ENCODE measurements at regions not wholly inside any gene's neighbourhood (a gene's known extent, or its start where the extent isn't known, plus 50 kb on each side); places are given as distances from the start of the nearest gene placed in this dataset.
"Not testable (repeated sequence)": the region's sequence is repeated elsewhere in the genome, so short reads cannot be mapped to it uniquely, and the experiment has no call there.

DNA sequence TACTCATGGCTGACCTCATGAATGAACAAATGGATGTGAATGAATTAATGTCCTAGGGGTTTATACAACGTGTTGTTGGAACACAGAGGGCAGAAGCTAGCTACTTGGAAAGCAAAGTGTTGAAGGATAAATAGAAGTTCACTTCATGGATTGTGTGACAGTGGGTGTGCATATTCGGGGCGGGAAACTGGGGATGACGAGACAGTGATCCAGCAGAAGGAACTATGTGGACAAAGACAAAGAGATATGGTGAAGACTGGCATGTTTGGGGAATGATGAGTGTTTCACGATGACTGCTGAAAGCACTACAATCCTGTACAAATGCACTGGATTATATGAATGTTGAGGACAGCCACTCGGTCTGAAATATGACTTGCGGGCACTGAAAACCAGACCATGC, 250.5 kb upstream of the C16orf82 start:
- DNase-seq, result no peak

DNA sequence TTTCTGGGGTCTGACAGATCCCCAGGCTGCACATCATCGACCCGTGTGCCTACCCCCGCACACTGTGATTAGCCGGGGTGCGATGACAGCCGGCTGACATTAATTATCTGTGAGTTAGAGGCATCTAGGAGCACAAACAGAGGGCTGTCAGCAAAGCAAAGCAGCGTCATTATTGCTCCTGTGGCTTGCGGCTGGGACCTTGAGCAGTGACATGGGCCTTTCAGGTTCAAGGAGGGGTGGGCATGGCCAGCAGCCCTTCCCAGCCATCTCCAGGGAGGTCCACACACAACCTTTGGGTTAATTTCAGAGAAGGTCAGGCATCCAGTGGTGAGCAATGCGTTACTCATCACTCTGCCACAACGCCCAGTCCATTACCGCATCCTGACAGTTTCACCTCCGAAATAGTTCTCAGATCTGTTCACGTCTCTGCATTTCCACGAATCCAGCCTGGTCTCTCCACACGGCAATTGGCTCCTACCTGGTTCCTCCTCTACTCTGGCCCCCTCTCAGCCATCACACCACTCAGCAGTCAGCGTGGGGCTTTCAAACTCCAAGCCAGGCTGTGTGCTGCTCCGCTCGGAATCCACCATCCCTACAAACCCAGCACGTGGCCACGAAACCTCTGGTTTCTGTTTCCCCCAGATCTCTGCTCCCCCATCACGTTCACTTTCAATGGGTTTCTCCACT, 249.7 kb upstream of the C16orf82 start:
- DNase-seq, result no peak

DNA sequence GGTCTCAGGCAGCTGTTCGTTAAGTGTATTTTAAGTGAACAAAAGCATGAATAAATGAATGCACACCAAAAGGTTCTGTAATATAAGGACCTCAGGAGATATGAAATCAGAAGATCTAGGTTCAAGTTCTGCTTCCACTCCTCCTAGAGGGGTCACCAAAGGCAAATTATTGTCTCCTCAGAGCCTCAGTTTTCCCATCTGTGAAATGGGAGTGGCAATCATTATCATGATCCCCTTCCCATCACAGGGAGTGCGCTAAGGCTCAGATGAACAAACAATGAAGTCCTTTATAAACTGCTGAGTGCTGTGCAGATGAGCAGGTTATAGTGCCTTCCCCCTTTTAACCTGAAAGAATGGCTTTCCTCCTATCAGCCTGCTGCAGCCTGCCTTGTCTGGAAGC, 248.3 kb upstream of the C16orf82 start:
- DNase-seq, result no peak

DNA sequence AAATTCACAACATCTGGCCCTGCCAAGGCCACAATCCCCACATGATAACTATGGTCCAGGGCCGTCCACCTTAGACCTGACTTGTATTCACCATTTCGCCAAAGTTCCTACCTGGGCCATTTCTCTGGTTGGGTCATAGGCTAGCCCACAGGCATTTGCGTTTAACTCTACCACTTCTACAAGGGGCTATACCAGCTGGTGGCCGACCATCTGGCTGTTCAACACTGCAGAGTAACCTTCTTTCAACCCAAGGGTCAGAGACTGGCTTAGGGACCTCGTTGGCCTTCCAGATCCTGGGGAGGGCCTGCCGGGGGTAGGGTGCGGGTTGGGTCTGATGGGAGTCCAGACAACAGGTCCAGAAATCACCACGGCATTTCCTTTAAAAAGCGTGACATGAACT, 242.3 kb upstream of the C16orf82 start:
- DNase-seq, result no peak

DNA sequence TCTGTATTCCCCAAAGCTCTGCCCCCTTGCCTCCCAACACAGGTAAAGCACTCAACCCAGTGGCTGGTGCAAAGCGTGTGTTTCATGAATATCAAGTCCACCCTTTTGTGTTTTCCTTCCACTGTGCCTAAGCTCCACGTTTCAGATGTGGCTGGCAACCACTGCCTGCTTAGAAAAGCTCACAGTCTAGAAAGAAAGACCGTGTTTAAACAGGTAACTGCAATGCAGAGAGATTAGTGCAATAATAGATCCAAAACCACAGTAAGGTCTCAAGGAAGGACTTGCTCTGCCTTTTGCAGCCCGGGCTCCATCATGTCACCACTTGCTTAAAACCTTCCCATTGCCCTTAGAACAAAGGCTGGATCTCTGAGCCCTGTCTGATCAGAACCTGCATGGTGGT, 240.2 kb upstream of the C16orf82 start:
- no peak for DNase-seq

DNA sequence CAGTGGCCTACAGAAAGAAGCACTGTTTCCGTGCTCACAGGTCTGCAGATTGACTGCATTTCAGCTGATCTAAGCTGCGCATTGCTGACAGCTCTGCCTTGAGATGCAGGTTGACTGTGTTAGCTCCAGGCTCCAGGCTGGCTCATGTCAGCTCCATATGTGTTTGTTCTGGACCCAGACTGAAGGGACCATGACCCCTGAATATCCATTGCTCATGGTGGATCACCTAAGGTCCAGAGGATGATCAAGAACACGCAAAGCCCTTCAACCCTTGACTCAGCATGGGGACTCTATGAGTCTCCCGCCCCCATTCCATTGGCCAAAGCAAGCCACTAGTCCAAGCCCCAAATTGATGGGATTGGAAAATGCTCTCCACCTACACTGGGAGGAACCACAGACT, 239.3 kb upstream of the C16orf82 start:
- DNase-seq, result no peak

DNA sequence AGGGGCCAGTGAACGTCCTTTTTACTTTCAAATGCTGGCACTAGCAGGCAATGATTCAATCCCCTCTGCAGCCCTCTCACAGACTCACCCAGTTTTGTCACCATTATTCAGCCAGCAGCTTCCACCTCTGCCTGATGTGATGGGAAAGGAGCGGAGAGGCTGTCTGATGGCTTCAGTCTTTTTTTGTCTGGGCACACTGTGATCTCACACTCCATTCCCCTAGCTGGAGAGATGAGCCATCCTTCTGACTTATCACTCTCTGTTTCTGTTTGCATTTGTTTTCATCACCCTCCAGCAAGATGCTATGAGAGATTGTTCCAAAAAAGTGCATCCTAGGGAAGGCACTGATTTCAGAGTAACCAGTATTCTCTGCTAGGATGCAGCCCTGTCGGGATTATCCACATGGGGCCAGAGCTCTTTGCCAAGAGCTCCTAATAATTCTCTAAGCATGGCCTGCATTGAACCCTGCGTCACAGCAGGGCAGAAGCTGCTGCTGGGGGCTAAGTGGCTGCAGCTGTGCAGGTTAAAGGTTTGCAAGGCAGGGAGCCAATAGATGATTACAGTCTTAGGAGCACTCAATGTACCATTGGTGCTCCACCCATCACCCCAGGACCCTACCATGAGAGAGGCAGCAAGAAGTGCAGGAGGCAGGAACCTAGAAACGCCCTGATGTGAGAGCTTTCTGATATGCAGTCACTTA, 236.1 kb upstream of the C16orf82 start:
- peak; percentile 13 for DNase-seq

DNA sequence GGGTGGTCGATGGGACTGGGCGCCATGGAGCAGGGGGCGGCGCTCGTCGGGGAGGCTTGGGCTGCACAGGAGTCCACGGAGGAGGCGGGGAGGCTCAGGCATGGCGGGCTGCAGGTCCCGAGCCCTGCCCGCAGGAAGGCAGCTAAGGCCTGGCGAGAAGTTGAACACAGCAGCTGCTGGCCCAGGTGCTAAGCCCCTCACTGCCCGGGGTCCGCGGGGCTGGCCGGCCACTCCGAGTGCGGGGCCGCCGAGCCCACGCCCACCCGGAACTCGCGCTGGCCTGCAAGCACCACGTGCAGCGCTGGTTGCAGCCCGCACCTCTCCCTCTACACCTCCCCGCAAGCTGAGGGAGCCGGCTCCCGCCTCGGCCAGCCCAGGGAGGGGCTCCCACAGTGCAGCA, 230.6 kb upstream of the C16orf82 start:
- not testable (repeated sequence) for DNase-seq

DNA sequence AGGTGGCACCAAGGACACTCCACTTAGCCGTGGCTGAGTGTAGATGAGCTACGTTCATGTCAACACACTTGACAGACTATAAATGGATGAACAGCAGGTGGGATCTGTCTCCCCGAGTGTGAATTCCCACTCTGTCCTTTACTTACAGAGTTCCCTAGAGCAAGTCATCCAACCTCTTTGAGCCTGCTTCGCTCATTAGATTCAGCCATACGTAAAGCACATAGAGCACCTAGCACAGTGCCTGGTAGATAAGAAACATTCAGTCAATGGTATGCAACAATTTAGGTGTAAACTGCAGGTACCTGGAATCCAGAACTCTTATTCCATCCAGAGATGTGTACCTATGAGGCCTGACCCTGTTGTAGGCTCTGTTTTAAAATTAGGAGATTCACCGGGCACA, 227.8 kb upstream of the C16orf82 start:
- DNase-seq, result no peak

DNA sequence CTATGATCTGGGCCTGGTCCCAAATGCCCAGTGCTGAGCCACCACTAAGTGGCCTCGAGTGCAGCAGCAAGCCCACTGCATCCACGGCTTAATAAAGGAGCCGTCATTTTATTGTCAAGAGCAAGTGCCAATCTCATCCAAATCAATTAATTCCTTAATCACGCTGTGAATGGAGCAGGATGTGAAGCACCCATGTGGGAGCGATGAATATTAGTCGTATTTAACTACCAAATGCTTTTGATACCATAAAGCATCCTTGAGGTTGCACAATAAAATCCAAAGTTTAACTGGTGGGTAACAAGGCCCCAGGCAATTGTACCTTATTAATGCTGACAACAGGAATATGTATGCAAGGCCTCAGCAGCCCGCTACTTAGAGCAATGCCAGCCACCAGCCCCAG, 226.0 kb upstream of the C16orf82 start:
- no peak for DNase-seq

DNA sequence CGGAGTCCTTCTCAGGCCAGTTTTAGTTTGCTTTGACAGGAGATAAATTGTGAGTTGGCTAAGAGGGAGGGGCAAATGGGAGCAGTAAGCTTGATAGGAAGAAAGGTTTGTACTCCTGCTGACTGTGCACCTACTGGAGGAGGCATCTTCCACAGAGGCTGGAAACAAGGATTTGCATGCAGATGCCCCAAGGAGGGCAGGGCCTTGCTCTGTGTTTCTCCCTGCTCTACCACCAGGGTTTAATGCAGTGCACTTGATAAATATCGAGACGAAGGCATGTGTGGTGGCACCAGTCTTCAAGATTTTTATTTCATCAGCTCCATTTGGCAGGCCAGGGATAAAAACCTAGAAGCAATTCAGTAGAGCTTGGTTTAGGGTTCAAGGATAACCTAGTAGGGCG, 210.5 kb upstream of the C16orf82 start:
- DNase-seq, result no peak

DNA sequence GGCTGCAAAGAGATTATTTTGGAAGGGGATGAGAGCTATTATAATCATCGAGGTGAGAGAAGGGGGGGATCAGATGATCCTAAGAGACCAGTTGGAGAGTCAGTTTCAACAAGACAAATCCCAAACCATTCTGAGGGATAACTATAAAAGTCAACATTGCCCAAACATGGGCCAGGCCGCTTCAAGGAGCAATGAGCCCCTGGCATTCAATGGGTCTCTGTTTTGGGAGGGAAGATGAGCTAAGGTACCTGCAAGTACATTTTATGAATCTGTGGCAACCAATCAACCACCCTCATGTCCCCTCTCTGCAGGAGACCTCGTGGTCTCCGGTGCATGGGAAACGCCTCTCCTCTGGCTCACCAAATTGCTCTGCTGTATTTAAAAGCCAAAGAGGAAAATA, 209.9 kb upstream of the C16orf82 start:
- DNase-seq, result no peak

DNA sequence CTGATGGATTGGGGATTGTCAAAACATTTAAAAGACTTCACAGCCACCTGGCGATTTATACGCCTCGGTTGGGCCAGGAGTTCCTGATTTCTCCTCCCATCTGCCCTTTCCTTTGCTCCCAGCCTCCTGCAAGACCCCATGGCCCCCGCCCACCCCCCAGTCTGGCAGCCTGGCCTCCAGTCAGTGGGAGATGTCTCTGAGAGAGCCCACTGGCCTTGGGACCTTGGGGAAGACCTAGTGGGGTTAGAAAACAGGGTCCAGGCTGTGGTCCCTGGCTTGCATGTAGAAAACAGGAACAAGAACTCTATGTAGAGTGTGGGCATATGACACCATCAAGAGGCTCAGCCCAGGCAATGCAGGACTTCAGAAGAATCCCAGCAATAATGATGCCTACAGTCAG, 209.4 kb upstream of the C16orf82 start:
- DNase-seq, result no peak

DNA sequence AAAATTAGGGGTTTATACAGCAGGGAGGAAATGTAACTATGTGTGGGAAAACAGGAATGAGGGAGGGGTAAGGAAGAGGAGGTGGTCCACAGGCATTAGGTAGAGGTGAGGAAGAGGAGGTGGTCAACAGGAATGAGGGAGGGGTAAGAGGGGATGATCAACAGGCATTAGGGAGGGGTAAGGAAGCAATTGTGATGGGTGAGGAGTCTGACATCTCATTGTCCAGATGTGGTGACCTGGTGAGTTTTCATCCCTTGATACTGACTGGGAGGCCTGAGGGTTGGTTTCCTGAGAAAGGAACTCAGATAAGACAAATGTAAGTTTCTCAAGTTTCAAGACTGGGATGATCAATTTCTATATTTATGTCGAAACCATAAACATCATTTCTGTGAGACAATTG, 206.2 kb upstream of the C16orf82 start:
- no peak for DNase-seq

DNA sequence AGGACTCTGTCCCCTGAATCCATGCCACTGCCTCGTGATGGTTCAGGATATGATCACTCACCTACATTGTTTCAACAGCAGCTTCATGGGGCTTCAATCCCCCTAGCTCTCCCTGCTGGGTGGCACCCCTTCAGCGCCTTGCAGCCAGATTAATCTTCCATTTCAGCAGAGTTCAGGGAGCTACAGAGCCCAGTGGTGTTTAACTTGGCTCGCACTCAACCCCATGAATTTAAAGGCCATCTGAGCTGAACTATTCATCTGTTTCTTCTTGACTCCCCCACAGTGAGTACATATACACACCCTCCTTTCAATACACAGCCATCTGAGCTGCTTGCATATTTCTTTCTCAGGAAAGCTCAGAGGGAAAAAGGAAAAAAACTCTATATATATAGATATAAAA, 202.8 kb upstream of the C16orf82 start:
- no peak for DNase-seq

DNA sequence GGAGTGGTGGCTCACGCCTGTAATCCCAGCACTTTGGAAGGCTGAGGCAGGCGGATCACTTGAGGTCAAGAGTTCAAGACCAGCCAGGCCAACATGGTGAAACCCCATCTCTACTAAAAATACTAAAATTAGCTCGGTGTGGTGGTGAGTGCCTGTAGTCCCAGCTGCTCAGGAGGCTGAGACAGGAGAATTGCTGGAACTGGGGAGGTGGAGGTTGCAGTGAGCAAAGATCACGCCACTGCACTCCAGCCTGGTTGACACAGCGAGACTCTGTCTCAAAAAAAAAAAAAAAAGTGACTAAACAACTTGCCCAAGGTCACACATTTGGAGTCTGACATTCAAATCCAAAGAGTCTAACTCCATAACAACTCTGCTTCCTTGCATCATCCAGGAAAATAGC, 192.4 kb upstream of the C16orf82 start:
- not testable (repeated sequence) for DNase-seq

DNA sequence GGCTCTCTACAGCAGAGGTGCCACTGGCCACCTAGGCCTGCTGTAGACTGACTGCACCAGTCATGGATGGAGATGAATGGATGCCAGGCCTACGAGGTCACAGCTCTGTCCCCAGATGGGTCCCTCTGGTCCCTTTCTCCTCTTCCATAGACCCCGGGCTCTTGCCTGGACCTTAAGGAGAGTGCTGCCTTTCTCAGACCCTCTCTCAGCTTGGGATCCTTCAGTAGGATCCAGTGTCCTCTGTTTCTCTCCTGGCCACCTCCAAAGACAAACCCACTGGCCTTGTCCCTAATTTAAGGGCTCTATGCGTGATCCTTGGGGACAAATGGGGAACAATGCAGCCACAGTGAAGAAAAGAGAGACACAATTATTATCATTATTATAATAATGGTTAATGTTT, 189.3 kb upstream of the C16orf82 start:
- no peak for DNase-seq

DNA sequence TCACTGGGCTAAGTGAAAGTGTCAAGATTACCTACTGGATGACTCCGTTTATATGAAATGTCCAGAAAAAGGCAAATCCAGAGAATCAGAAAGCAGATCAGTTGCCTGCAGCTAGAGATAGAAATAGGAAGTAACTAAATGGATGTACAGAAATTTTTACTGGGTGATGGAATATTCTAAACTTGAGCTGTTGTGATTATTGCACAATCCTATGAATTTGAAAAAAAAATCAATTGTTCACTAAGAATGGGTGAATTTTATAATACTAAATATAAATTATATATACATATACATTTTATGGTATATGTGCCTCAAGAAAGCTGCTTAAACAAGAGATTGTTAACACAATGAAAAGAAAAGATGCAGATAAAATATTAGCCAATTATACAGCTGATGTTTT, 181.1 kb upstream of the C16orf82 start:
- no peak for DNase-seq

DNA sequence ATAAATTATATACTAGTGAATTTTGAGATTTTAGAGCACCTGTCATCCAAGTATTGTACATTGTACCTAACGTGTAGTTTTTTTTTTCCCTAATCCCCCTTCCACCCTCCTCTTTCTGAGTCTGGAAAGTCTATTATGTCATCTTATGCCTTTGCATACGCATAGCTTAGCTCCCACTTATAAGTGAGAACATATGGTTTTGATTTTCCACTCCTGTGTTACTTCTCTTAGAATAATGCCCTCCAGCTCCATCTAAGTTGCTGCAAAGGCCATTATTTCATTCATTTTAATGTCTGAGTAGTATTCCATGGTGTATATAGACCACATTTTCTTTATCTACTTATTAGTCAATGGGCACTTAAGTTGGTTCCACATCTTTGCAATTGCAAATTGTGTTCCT, 177.0 kb upstream of the C16orf82 start:
- DNase-seq, result no peak

DNA sequence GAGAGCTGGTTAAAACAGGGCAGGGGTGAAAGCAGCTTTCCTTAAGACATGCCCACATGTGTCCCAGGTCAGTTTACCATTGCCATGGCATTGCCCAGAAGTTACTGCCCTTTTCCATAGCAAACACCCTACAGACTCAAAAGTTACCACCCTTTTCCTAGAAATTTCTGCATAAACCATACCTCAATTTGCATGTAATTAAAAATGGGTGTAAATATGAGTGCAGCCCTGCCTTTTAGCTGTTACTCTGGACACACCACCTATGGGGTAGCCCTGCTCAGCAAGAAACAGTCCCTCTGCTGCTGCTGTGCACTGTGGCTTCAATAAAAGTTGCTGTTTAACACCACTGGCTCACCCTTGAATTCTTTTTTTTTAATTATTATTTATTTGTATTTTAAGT, 168.5 kb upstream of the C16orf82 start:
- no peak for DNase-seq

DNA sequence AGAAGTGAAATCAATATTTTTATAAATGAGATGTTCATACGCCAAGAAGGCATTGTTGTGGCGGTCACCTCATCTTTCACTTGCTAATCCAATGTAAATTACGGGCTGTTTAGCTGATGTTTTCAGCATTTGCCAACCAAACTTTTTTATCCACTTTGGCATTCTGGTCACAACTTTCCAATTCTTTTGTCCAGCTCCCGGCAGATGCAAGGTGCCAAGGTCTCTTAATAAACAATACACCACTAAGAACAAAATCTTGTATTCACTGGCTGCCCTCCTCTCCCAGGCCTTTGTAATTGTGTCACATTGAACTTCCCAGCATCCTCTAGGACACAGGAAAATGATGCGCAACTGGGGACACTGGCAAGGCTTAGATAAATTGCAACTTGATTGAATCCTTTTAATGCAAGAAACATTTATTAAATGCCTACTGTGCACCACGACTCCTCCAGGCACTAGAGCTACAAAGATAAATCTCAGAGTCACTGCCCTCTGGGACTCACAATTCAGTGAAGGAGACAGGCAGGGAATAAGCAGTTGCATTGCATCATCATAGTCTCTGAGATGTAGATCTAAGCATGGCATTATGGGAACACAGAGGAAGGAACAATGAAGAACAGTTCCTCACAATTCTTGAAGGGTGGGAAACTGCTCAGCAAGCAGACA, 165.4 kb upstream of the C16orf82 start:
- no peak for DNase-seq

DNA sequence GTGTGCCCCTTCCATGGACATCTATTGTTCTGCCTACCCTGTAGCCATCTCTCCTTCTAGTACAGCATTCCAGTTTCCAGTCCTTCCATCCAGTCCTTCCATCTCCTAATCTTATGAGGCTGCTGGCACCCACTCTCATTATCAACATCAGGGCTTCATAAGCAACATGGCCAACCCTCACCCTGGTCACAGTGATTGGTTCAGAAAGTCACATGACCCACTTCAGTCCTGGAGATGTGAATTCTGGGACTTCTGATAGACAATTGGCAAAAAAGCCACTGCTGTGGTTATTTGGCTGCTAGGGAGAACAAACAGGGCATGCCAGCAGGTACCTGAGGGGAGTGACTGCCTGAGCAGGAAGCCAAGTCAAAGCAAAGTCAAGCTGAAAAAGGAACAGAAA, 164.7 kb upstream of the C16orf82 start:
- no peak for DNase-seq

DNA sequence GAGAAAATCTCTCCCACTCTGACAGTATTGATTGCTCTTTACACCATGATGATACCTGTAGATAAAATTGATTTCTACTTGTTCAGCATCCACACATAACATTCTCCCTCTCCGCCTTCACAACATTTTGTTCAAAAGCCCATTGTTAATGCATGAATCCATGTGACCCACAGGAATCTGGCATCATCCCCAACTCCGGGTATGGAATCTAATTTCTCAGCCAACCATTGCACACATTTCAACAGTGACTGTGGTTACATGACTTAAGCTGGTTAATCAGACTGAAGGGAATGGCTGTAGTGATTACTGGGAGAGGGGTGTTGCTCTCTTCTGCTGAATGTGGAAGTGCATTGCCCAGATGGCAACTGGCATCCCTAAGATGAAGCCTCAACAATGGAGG, 161.4 kb upstream of the C16orf82 start:
- DNase-seq, result no peak

DNA sequence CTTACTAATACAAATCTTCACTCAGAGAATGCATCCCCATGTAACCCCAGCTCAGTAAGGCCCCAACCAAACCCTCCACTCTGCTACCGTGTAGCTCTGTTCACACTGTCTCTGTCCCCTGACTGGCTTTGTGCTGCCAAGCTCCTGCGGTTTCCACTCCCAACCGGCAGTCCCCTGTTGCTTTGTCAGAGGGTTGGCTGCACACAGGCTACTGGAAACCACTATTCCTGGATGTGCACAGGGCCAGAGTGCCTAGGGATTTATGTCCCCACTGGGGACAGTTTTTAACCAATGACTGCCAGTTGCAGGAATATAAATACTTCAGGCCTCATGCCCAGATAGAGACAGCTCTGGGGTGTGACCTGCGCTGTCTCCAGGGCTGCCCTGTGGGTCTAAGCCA, 157.1 kb upstream of the C16orf82 start:
- DNase-seq, result no peak

DNA sequence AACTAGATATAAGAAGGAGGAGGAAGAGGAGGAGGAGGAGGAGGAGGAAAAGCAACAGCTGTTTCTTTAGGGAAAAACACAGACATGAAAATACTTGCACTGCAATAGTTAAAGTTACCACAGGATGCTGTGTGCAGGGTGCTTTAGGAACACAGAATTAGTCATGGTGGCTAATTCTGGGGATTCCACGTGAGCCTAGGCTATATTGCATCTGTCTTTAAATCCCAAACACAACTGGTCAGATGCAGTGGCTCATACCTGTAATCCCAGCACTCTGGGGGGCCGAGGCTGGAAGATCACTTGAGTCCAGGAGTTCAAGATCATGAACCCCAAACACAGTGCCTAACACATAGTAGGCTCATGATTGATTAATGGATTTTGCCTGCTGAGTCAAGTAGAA, 155.3 kb upstream of the C16orf82 start:
- no peak for DNase-seq
